Heart left ventricle (tissue), 16 donors: ENCODE measurements at regions not wholly inside any gene's neighbourhood (a gene's known extent, or its start where the extent isn't known, plus 50 kb on each side); places are given as distances from the start of the nearest gene placed in this dataset.

Experiments used
- ATAC-seq, 4 donors: fragments of 200-7000 bp; cut with Tn5 transposase; one replicate each; pipeline ENCODE4 v1.9.1; 2020 to 2022; ENCODE audit warnings: moderate library complexity in 4 of 4, mild to moderate bottlenecking in 3 of 4, moderate number of reproducible peaks in 1 of 4
- DNase-seq, 5 donors: peaks; one replicate each; pipeline ENCODE4 v3.0.0-alpha.2; 2020
- H3K27ac ChIP-seq, 12 donors: fragments of 200-600 bp; sonication (generic) in 4 of 12; one replicate each; pipeline versions ENCODE4 v1.5.0 to v1.8.0; 2016 to 2022; ENCODE audit warnings: mild to moderate bottlenecking in 2 of 12
- H3K27me3 ChIP-seq, 9 donors: fragments of 200-600 bp; sonication (generic) in 2 of 9; one replicate each; pipeline versions ENCODE4 v1.5.1 to v1.8.0; 2016 to 2022; ENCODE audit warnings: mild to moderate bottlenecking in 3 of 9
- H3K36me3 ChIP-seq, 9 donors: fragments of 200-600 bp; sonication (generic) in 2 of 9; one replicate each; pipeline versions ENCODE4 v1.5.0 to v1.8.0; 2018 to 2022; ENCODE audit warnings: mild to moderate bottlenecking in 2 of 9
- H3K4me1 ChIP-seq, 12 donors: fragments of 200-600 bp; sonication (generic) in 4 of 12; one replicate each; pipeline versions ENCODE4 v1.5.0 to v1.8.0; 2016 to 2022; ENCODE audit warnings: mild to moderate bottlenecking in 3 of 12
- H3K4me3 ChIP-seq, 12 donors: fragments of 200-600 bp; sonication (generic) in 4 of 12; one replicate each; pipeline versions ENCODE4 v1.5.0 to v1.8.0; 2017 to 2022; ENCODE audit warnings: mild to moderate bottlenecking in 9 of 12, moderate library complexity in 4 of 12
- H3K9me3 ChIP-seq, 12 donors: fragments of 200-600 bp; sonication (generic) in 4 of 12; one replicate each; pipeline versions ENCODE4 v1.5.0 to v1.8.0; 2016 to 2022; ENCODE audit warnings: mild to moderate bottlenecking in 1 of 12
- POLR2A ChIP-seq, 2 donors: fragments of 450-650 bp; IDR thresholded peaks; one replicate each; pipeline ENCODE4 v1.6.1; 2017; ENCODE audit warnings: antibody characterized with exemption in 2 of 2, mild to moderate bottlenecking in 2 of 2, moderate library complexity in 2 of 2
- WGBS, 4 donors: extraction: QIAGEN DNeasy Blood & Tissue Kit in 2 of 4; methylation state at CpG; one replicate each; pipeline versions ENCODE4 v1.1.5 to v1.1.7; 2013 to 2018; 5-methylcytosine and 5-hydroxymethylcytosine counted together
- intact Hi-C, 10 donors: fragments of 100-400 bp; cut with DNase I; formaldehyde crosslinking; loops; one replicate each; pipeline versions ENCODE4 v1.11.1 to v1.14.2; 2022
- TF ChIP-seq, protein P1 (sequence below), 12 donors: fragments of 200-600 bp; sonication (generic) in 4 of 12; IDR thresholded peaks; one replicate each; pipeline versions ENCODE4 v1.5.0 to v1.8.0; 2018 to 2022; ENCODE audit warnings: antibody characterized with exemption in 12 of 12, mild to moderate bottlenecking in 5 of 12
- donor health status: ischemic (EF 13 %, LVEDD 7.1; RV severe dilation, severe dysfunction).
- donor health status: healthy with polysubstance abuse.
- donor health status: DM: no; HTN: yes; CAD: no.
- donor health status: DM: no; HTN: no; CAD: no.
- donor health status: ischemic (EF 25% LVEDD 6.9; RV normal size, moderate dysfunction).
- donor health status: ischemic (EF 25% LVEDD 5.7; RV mildly dilated, moderate dysfunction).
- donor health status: healthy.
- donor health status: DM: yes; HTN: yes; CAD: no.
- donor health status: ischemic (EF 35%, LVEDD 5.7; RV mildly dilated, moderate dysfunction).
- donor health status: nonischemic (EF 11% LVEDD 7.7; RV severe dilation, severe dysfunction).
- donor health status: DM: yes; HTN: yes; CAD: no.
- donor health status: PGD.
- donor health status: ischemic (EF 29% LVEDD 5.4; RV normal size, mild dysfunction).
- donor health status: nonischemic (EF 23%, LVEDD 6.1; RV moderate dilation, normal function).

DNA sequence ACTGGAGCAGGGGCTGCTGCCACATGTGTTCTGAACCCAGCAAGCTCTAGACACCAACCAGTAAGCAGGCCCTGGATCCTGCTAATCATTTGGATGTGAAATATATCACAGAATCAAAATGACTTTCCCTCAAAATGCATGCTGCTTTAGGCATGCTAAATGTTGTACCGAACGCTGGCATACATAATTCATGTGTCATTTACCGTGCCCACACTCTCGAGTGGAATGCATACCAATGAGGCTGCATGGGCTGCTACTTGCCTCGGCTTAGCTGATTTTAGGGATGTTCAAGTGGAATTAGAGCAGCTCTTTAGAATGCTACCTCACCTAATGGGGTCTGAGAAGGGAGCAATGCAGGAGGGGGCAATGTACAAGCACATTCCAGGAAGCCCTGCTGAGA lies 509.6 kb upstream of the RAB6C start:
- no peak overlapping the region for H3K27ac ChIP-seq
- peaks cover 0 to 6% (median 0%) of the 10 kb centered on the region in 9 donors for H3K27me3 ChIP-seq
- 85 to 94% (median 91%) methylated on average over 5 of the region's 5 CpGs for WGBS, 4 donors
- no peaks in the 10 kb centered on the region for H3K9me3 ChIP-seq
- ATAC-seq (no peak), DNase-seq (no peak)
- H3K36me3 ChIP-seq = no peaks in the 10 kb centered on the region
- H3K4me1 ChIP-seq = no peaks in the 10 kb centered on the region
- intact Hi-C loops = no loop called here
- no peak overlapping the region for H3K4me3 ChIP-seq
- TF ChIP-seq, protein P1, sequence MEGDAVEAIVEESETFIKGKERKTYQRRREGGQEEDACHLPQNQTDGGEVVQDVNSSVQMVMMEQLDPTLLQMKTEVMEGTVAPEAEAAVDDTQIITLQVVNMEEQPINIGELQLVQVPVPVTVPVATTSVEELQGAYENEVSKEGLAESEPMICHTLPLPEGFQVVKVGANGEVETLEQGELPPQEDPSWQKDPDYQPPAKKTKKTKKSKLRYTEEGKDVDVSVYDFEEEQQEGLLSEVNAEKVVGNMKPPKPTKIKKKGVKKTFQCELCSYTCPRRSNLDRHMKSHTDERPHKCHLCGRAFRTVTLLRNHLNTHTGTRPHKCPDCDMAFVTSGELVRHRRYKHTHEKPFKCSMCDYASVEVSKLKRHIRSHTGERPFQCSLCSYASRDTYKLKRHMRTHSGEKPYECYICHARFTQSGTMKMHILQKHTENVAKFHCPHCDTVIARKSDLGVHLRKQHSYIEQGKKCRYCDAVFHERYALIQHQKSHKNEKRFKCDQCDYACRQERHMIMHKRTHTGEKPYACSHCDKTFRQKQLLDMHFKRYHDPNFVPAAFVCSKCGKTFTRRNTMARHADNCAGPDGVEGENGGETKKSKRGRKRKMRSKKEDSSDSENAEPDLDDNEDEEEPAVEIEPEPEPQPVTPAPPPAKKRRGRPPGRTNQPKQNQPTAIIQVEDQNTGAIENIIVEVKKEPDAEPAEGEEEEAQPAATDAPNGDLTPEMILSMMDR (IDR thresholded peaks at IDR 0.05) = no peak
- TF ChIP-seq POLR2A (IDR thresholded peaks at IDR 0.05) = no peak

DNA sequence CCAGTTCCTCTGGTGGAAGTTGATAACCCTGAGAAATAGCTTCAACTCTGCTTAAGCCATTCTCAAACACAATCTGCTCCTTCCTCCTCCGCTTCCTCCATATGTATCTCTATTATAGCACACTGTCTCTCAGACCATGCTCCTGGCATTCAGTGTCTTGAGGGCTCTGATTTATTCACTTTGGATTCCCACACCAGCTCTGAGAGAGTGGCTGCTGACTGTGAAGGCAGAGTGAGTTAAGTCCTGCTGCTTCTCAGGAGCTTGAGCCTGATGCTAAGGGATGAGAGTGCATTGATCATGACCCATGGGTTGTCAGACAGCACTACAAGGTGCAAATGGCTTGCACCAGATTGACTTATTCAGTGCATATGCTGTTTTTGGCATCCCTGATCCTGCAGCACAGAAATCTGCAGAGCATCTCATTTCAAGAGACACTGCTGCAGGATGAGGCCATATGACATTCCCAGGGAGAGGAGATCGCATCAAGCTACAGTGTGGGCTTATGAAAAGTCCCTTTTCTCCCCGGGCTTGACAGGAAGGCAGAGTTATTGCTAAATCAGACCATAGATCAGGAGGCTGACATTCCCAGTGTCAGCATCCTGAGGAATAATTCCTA lies 500.5 kb upstream of the RAB6C start:
- Histone ChIP-seq H3K27ac (no peak overlapping the region), H3K4me1 (no peaks in the 10 kb centered on the region), H3K36me3 (no peaks in the 10 kb centered on the region), H3K9me3 (no peaks in the 10 kb centered on the region), H3K4me3 (no peak overlapping the region), H3K27me3 (peaks cover 0 to 11% (median 0%) of the 10 kb centered on the region in 9 donors)
- ATAC-seq = no peak
- no peak for DNase-seq
- TF ChIP-seq, protein P1 (IDR thresholded peaks at IDR 0.05) = no peak
- TF ChIP-seq POLR2A (IDR thresholded peaks at IDR 0.05) = no peak
- intact Hi-C loops = no loop called here
- WGBS, 4 donors = 57 to 65% (median 63%) methylated on average over 3 of the region's 3 CpGs

DNA sequence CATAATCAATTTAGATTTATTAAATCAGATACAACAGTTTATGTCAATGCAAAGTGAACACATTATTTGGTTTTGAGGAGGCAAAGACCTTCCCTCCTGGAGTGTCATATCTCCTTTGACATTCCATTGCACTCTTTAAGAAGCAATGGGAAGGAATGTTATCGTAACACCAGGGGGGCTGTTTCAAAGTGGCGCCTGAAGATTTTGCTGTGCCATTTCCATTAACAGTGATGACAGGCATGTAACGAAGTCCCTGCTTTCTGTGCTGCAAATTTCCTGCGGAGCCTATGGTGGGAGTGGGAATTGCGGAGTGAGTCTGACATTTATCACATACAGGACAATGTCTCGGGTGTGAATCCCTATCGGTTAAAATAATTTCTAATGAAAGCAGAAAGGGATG lies 499.6 kb upstream of the RAB6C start:
- Histone ChIP-seq H3K27me3 (peaks cover 0 to 11% (median 0%) of the 10 kb centered on the region in 9 donors), H3K9me3 (no peaks in the 10 kb centered on the region), H3K27ac (no peak overlapping the region), H3K4me1 (no peaks in the 10 kb centered on the region), H3K36me3 (no peaks in the 10 kb centered on the region), H3K4me3 (no peak overlapping the region)
- DNase-seq (no peak), ATAC-seq (no peak)
- intact Hi-C loops = loop anchor here in 1 of 10 donors (10.0 kb wide), 1 partner anchor 1055 kb away; no protein-coding TSS in a partner anchor
- TF ChIP-seq, protein P1 (IDR thresholded peaks at IDR 0.05) = no peak
- WGBS, 4 donors = 20 to 27% (median 23%) methylated on average over 7 of the region's 7 CpGs

DNA sequence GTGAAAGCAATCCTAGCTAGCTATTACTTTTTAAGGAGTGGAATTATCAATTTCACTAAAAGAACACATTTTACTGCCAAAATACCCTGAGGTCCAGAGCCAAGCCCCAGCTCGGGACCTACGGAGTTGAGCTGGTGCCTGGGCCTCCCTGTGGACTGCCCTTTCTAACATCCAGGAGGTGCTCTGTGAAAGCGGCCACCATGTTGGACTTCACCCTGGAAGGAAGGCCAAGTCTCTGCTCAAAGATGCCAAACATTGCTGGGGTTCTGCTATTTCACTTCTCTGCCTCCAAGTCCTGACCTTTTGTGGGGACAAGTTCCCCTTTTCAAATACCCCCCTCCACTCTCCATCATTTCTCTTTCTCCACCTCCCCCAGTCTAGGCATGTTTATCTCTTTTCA lies 498.7 kb upstream of the RAB6C start:
- Histone ChIP-seq H3K27me3 (peaks cover 0 to 11% (median 0%) of the 10 kb centered on the region in 9 donors), H3K36me3 (no peaks in the 10 kb centered on the region), H3K4me1 (no peaks in the 10 kb centered on the region), H3K27ac (no peak overlapping the region), H3K9me3 (no peaks in the 10 kb centered on the region), H3K4me3 (no peak overlapping the region)
- no peak for ATAC-seq
- TF ChIP-seq, protein P1 (IDR thresholded peaks at IDR 0.05) = no peak
- no peak for TF ChIP-seq POLR2A (IDR thresholded peaks at IDR 0.05)
- intact Hi-C loops = loop anchor here in 1 of 10 donors (10.0 kb wide), 1 partner anchor 1056 kb away; no protein-coding TSS in a partner anchor
- no peak for DNase-seq
- 67 to 81% (median 72%) methylated on average over 3 of the region's 3 CpGs for WGBS, 4 donors
